Psoas muscle (tissue), 7 donors: ENCODE measurements at regions not wholly inside any gene's neighbourhood (a gene's known extent, or its start where the extent isn't known, plus 50 kb on each side); places are given as distances from the start of the nearest gene placed in this dataset.

Experiments
- ATAC-seq, 4 donors: fragments of 200-7000 bp; cut with Tn5 transposase; one replicate each; pipeline ENCODE4 v1.9.1; 2020; ENCODE audit warnings: moderate library complexity in 3 of 4, mild to moderate bottlenecking in 2 of 4
- DNase-seq, 2 donors: peaks; one replicate each; pipeline ENCODE4 v3.0.0-alpha.2; 2020
- H3K27ac ChIP-seq: fragments of 200-600 bp; one replicate; pipeline ENCODE4 v1.8.0; 2022
- H3K27me3 ChIP-seq, 3 donors: fragments of 200-600 bp in 1 of 3; one replicate each; pipeline versions ENCODE4 v1.6.1 to v1.8.0; 2013 to 2022; ENCODE audit warnings: low read length in 2 of 3, mild to moderate bottlenecking in 2 of 3, moderate library complexity in 1 of 3; ENCODE audit not compliant: insufficient read depth in 3 of 3
- H3K36me3 ChIP-seq, 2 donors: fragments of 200-600 bp in 1 of 2; one replicate each; pipeline versions ENCODE4 v1.6.1 to v1.8.0; 2013 to 2022; ENCODE audit warnings: low read depth in 1 of 2, mild to moderate bottlenecking in 1 of 2, moderate library complexity in 1 of 2; ENCODE audit not compliant: insufficient read depth in 1 of 2
- H3K4me1 ChIP-seq: fragments of 200-600 bp; one replicate; pipeline ENCODE4 v1.8.0; 2022
- H3K4me3 ChIP-seq: fragments of 200-600 bp; one replicate; pipeline ENCODE4 v1.8.0; 2022; ENCODE audit warnings: mild to moderate bottlenecking
- H3K9me3 ChIP-seq: fragments of 200-600 bp; one replicate; pipeline ENCODE4 v1.8.0; 2022
- CTCF ChIP-seq: fragments of 200-600 bp; IDR thresholded peaks from one replicate; pipeline ENCODE4 v1.8.0; 2022; ENCODE audit warnings: antibody characterized with exemption
- WGBS, 3 donors: extraction: QIAGEN DNeasy Blood & Tissue Kit; methylation state at CpG; one replicate each; pipeline versions ENCODE4 v1.1.6 to v1.1.7; 2013; 5-methylcytosine and 5-hydroxymethylcytosine counted together
- intact Hi-C, 2 donors: fragments of 100-400 bp; cut with DNase I; formaldehyde crosslinking; loops; one replicate each; pipeline versions ENCODE4 v1.11.0 to v1.14.2; 2022
- donor health status: healthy with polysubstance abuse.
- donor health status: DM: no; HTN: no; CAD: no; lungs with moderate emphysema.
- donor health status: Bipolar disorder and iron deficiency.
- donor health status: healthy.
- donor health status: DM: yes; HTN: yes; CAD: no.
- donor health status: DM: no; HTN: no; CAD: no.
- donor health status: DM: yes; HTN: yes; CAD: no.

- Histone ChIP-seq H3K36me3 (no peaks in the 10 kb centered on the region), H3K27ac (no peak overlapping the region), H3K4me3 (no peak overlapping the region), H3K4me1 (no peaks in the 10 kb centered on the region), H3K9me3 (no peaks in the 10 kb centered on the region), H3K27me3 (no peaks in the 10 kb centered on the region)
- intact Hi-C loops: no loop called here
- ATAC-seq (no peak), DNase-seq (no peak)
- 73 to 79% (median 77%) methylated on average over 7 of the region's 7 CpGs for WGBS, 3 donors
- TF ChIP-seq CTCF: no peak
Observed at GRCh38 chr15:22227411-22228100, 147.2 kb downstream of the OR4M2 start.

- Histone ChIP-seq H3K36me3 (no peaks in the 10 kb centered on the region), H3K4me1 (no peaks in the 10 kb centered on the region), H3K9me3 (no peaks in the 10 kb centered on the region), H3K27ac (no peak overlapping the region), H3K27me3 (no peaks in the 10 kb centered on the region), H3K4me3 (no peak overlapping the region)
- intact Hi-C loops: no loop called here
- no peak for DNase-seq
- ATAC-seq: no peak
- WGBS, 3 donors: 75 to 76% (median 75%) methylated on average over 9 of the region's 9 CpGs
- no peak for TF ChIP-seq CTCF
Observed at GRCh38 chr15:22228101-22228762, 147.9 kb downstream of the OR4M2 start.

- Histone ChIP-seq H3K9me3 (peaks cover 3% of the 10 kb centered on the region), H3K4me3 (no peak overlapping the region), H3K4me1 (no peaks in the 10 kb centered on the region), H3K27me3 (no peaks in the 10 kb centered on the region), H3K36me3 (no peaks in the 10 kb centered on the region), H3K27ac (no peak overlapping the region)
- TF ChIP-seq CTCF: no peak
- ATAC-seq: no peak
- DNase-seq: no peak
- WGBS, 3 donors: 50 to 59% (median 57%) methylated on average over 12 of the region's 12 CpGs
- intact Hi-C loops: no loop called here
Observed at GRCh38 chr15:22229990-22230819, 149.9 kb downstream of the OR4M2 start.

GRCh38 chr15:22231603-22232002 is 151.3 kb downstream of the OR4M2 start:
- no peak for TF ChIP-seq CTCF
- ATAC-seq (no peak), DNase-seq (no peak)
- no peaks in the 10 kb centered on the region for H3K4me1 ChIP-seq
- no peak overlapping the region for H3K27ac ChIP-seq
- H3K36me3 ChIP-seq: no peaks in the 10 kb centered on the region
- WGBS, 3 donors: 40 to 47% (median 43%) methylated on average over 2 of the region's 2 CpGs
- H3K27me3 ChIP-seq: no peaks in the 10 kb centered on the region
- peaks cover 3% of the 10 kb centered on the region for H3K9me3 ChIP-seq
- intact Hi-C loops: no loop called here
- no peak overlapping the region for H3K4me3 ChIP-seq
